ENCODE measurements at regions not wholly inside any gene's neighbourhood (a gene's known extent, or its start where the extent isn't known, plus 50 kb on each side); places are given as distances from the start of the nearest gene placed in this dataset.

DNA sequence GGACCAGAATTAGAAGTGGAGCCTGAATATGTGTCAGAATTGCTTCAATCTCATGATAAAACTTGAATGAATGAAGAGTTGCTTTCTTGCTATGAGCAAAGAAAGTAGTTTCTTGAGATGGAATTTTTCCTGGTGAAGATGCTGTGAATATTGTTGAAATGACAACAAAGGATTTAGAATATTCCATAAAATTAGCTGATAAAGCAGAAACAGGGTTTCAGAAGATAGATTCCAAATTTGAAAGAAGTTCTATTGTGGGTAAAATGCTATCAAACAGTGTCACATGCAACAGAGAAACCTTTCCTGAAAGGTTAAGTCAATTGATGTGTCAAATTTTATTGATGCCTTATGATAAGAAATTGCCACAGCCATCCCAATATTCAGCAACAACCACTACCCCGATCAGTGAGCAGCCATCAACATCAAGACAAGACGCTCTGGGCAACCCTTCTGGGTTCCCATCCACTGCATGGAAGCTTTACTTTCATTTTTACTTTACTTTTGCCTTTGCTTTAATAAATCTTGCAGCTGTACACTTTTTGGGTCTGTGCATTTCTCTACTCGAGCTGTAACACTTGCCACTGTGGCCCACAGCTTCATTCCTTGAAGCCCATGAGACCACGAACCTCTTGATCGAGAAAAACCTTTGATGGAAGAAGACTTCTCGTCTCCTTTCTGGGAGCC lies 104.0 kb upstream of the SSTR1 start:
- Histone ChIP-seq H3K36me3 (no peaks in the 10 kb centered on the region), H3K4me1 (ENCODE audit: control insufficient read depth in 1 of 2, insufficient read depth in 1 of 2, low read depth in 1 of 2, low read length in 1 of 2) (peaks cover 0 to 9% of the 10 kb centered on the region in 2 experiments), H3K4me3 (ENCODE audit: low read depth in 1 of 2, low read length in 1 of 2) (no peak overlapping the region), H3K9me3 (no peaks in the 10 kb centered on the region), H3K27me3 (no peaks in the 10 kb centered on the region), H3K27ac (no peak overlapping the region)
- no peak for TF ChIP-seq CTCF (IDR thresholded peaks at IDR 0.05)

DNA sequence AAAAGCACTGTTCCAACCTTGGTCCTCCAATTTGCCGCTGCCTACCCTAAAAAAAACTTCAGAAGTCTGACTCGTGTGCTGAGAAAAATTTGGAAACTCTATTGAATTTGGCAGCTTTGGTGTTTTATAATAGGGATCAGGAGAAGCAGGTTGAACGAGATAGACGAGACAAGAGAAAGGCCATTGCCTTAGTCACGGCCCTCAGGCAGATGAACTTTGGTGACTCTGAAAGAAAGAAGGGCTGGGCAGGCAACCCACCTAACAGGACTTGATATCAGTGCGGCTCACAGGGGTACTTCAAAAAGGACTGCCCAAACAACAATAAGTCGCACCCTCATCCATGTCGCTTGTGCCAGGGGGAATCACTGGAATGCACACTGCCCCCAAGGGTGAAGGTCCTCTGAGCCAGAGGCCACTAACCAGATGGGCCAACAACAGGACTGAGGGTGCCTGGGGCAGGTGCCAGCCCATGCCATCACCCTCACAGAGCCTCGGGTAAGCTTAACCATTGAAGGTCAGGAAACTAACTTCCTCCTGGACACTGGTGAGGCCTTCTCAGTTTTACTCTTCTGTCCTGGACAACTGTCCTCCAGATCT lies 102.5 kb upstream of the SSTR1 start:
- Histone ChIP-seq H3K27ac (no peak overlapping the region), H3K4me1 (ENCODE audit: control insufficient read depth in 1 of 2, insufficient read depth in 1 of 2, low read depth in 1 of 2, low read length in 1 of 2) (peaks cover 0 to 9% of the 10 kb centered on the region in 2 experiments), H3K9me3 (no peaks in the 10 kb centered on the region), H3K27me3 (no peaks in the 10 kb centered on the region), H3K4me3 (ENCODE audit: low read depth in 1 of 2, low read length in 1 of 2) (no peak overlapping the region), H3K36me3 (no peaks in the 10 kb centered on the region)
- TF ChIP-seq CTCF (IDR thresholded peaks at IDR 0.05): no peak

DNA sequence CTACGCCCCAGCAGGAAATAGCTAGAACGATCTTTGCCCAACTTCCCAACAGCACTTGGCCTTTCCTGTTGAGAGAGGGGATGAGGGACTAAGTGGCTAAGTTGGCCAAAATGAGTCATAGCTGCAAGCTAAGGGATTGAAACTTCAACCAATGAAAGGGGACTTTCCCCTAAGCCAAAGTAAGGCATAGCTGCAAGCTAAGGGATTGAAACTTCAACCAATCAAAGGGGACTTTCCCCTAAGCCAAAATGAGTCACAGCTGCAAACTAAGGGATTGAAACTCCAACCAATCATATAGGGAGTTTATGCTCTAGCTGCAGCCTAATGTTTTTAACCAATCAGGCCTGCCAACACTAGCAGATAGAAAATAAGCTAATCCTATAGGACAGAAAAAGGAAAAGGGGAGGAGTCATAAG lies 100.5 kb upstream of the SSTR1 start:
- no peaks in the 10 kb centered on the region for H3K4me1 ChIP-seq (ENCODE audit: control insufficient read depth in 1 of 2, insufficient read depth in 1 of 2, low read depth in 1 of 2, low read length in 1 of 2)
- no peak overlapping the region for H3K4me3 ChIP-seq (ENCODE audit: low read depth in 1 of 2, low read length in 1 of 2)
- no peaks in the 10 kb centered on the region for H3K9me3 ChIP-seq
- H3K27me3 ChIP-seq: no peaks in the 10 kb centered on the region
- no peaks in the 10 kb centered on the region for H3K36me3 ChIP-seq
- no peak overlapping the region for H3K27ac ChIP-seq
- no peak for TF ChIP-seq CTCF (IDR thresholded peaks at IDR 0.05)

GRCh38 chr14:38108681-38109080 lies 99.0 kb upstream of the SSTR1 start:
- no peaks in the 10 kb centered on the region for H3K9me3 ChIP-seq
- H3K4me3 ChIP-seq (ENCODE audit: low read depth in 1 of 2, low read length in 1 of 2): no peak overlapping the region
- H3K4me1 ChIP-seq (ENCODE audit: control insufficient read depth in 1 of 2, insufficient read depth in 1 of 2, low read depth in 1 of 2, low read length in 1 of 2): no peaks in the 10 kb centered on the region
- H3K27me3 ChIP-seq: no peaks in the 10 kb centered on the region
- no peak overlapping the region for H3K27ac ChIP-seq
- H3K36me3 ChIP-seq: no peaks in the 10 kb centered on the region
- TF ChIP-seq CTCF (IDR thresholded peaks at IDR 0.05): no peak

DNA sequence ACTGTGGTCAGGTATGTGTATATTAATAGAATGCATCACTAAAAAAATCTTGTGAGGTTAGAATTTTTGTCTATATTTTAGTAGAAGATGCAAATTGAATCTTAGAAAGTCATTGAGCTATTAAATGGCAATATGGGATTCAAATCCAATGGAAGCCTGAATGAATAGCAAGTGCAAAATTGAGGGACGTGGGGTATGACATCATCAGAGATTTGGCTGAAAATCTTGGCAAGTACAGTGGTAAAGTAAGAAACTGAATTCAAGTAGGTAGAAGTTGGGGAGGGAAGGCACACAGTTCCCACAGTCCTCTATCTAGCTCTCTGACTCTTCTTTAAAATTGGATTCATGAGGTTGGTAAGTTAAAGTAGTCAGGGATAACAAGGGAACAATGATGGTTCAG lies 97.4 kb upstream of the SSTR1 start:
- TF ChIP-seq CTCF (IDR thresholded peaks at IDR 0.05): no peak
- Histone ChIP-seq H3K27me3 (no peaks in the 10 kb centered on the region), H3K9me3 (no peaks in the 10 kb centered on the region), H3K4me3 (ENCODE audit: low read depth in 1 of 2, low read length in 1 of 2) (no peak overlapping the region), H3K36me3 (no peaks in the 10 kb centered on the region), H3K27ac (no peak overlapping the region), H3K4me1 (ENCODE audit: control insufficient read depth in 1 of 2, insufficient read depth in 1 of 2, low read depth in 1 of 2, low read length in 1 of 2) (no peaks in the 10 kb centered on the region)
